ENCODE measurements at regions not wholly inside any gene's neighbourhood (a gene's known extent, or its start where the extent isn't known, plus 50 kb on each side); places are given as distances from the start of the nearest gene placed in this dataset.

DNA sequence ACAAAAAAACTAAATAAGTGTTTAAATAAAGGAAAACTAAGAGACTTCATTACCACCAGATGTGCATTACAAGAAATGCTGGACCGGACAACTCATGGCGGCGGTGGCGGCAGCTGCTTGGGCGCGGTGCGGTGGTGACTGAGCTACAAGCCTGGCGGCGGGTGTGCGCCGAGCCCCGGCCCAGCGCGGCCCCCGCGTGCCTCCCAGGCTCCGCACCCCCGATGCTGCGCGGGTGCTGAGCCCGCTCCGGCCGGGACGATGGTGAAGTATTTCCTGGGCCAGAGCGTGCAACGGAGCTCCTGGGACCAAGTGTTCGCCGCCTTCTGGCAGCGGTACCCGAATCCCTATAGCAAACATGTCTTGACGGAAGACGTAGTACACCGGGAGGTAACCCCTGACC lies 52.2 kb upstream of the RCOR3 start:
- no peak for DNase-seq (ENCODE audit: low read depth, low spot score)
- no TSS peak for BruUV-seq (replicated peaks)

GRCh38 chr1:211200311-211200710 lies 58.9 kb upstream of the RCOR3 start:
- Histone ChIP-seq H3K4me1 (ENCODE audit: control insufficient read depth, insufficient read depth, low read length) (no peaks in the 10 kb centered on the region), H3K27ac (ENCODE audit: low read length) (no peak overlapping the region), H3K9me3 (ENCODE audit: control insufficient read depth, insufficient read depth, low read depth, low read length) (no peaks in the 10 kb centered on the region), H3K36me3 (ENCODE audit: control insufficient read depth, insufficient read depth, low read length) (no peaks in the 10 kb centered on the region), H3K27me3 (ENCODE audit: control insufficient read depth, insufficient read depth, low read length) (no peaks in the 10 kb centered on the region), H3K4me3 (ENCODE audit: low read depth in 2 of 2, low read length in 2 of 2) (no peak overlapping the region)
- TF ChIP-seq SIN3A (IDR thresholded peaks at IDR 0.05; ENCODE audit: borderline replicate concordance, insufficient read depth, low read depth, low read length) (no peak), POLR2AphosphoS5 (IDR thresholded peaks at IDR 0.05; ENCODE audit: low read depth, low read length) (no peak), TCF7L2 (IDR thresholded peaks at IDR 0.05; ENCODE audit: low read depth, low read length) (no peak), CTCF (IDR thresholded peaks at IDR 0.05) (no peak)
- TF ChIP-seq, protein P1, sequence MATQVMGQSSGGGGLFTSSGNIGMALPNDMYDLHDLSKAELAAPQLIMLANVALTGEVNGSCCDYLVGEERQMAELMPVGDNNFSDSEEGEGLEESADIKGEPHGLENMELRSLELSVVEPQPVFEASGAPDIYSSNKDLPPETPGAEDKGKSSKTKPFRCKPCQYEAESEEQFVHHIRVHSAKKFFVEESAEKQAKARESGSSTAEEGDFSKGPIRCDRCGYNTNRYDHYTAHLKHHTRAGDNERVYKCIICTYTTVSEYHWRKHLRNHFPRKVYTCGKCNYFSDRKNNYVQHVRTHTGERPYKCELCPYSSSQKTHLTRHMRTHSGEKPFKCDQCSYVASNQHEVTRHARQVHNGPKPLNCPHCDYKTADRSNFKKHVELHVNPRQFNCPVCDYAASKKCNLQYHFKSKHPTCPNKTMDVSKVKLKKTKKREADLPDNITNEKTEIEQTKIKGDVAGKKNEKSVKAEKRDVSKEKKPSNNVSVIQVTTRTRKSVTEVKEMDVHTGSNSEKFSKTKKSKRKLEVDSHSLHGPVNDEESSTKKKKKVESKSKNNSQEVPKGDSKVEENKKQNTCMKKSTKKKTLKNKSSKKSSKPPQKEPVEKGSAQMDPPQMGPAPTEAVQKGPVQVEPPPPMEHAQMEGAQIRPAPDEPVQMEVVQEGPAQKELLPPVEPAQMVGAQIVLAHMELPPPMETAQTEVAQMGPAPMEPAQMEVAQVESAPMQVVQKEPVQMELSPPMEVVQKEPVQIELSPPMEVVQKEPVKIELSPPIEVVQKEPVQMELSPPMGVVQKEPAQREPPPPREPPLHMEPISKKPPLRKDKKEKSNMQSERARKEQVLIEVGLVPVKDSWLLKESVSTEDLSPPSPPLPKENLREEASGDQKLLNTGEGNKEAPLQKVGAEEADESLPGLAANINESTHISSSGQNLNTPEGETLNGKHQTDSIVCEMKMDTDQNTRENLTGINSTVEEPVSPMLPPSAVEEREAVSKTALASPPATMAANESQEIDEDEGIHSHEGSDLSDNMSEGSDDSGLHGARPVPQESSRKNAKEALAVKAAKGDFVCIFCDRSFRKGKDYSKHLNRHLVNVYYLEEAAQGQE (IDR thresholded peaks at IDR 0.05; ENCODE audit: insufficient read depth in 1 of 2, low read depth in 2 of 2, low read length in 1 of 2): no peak
- no TSS peak for BruUV-seq (replicated peaks)
- ATAC-seq (no peak), DNase-seq (ENCODE audit: low read depth, low spot score) (no peak)
- POLR2A ChIA-PET: no interaction called here
- in situ Hi-C loops (cut with HindIII; ENCODE audit: low pct_unique_long_range_greater_than_20kb, low sequenced_read_pairs) (no loop called here), intact Hi-C loops (cut with micrococcal nuclease; ENCODE audit: unreplicated experiment) (no loop called here)
- CTCF ChIA-PET: no interaction called here

More for the DNA sequence above, 52.2 kb upstream of the RCOR3 start:
- TF ChIP-seq POLR2AphosphoS5 (IDR thresholded peaks at IDR 0.05; ENCODE audit: low read depth, low read length) (no peak), TCF7L2 (IDR thresholded peaks at IDR 0.05; ENCODE audit: low read depth, low read length) (no peak), CTCF (IDR thresholded peaks at IDR 0.05) (no peak), SIN3A (IDR thresholded peaks at IDR 0.05; ENCODE audit: borderline replicate concordance, insufficient read depth, low read depth, low read length) (no peak)
- TF ChIP-seq, protein P1 (IDR thresholded peaks at IDR 0.05; ENCODE audit: insufficient read depth in 1 of 2, low read depth in 2 of 2, low read length in 1 of 2): no peak
- Histone ChIP-seq H3K27me3 (ENCODE audit: control insufficient read depth, insufficient read depth, low read length) (no peaks in the 10 kb centered on the region), H3K36me3 (ENCODE audit: control insufficient read depth, insufficient read depth, low read length) (no peaks in the 10 kb centered on the region), H3K4me1 (ENCODE audit: control insufficient read depth, insufficient read depth, low read length) (no peaks in the 10 kb centered on the region), H3K27ac (ENCODE audit: low read length) (no peak overlapping the region), H3K4me3 (ENCODE audit: low read depth in 2 of 2, low read length in 2 of 2) (no peak overlapping the region), H3K9me3 (ENCODE audit: control insufficient read depth, insufficient read depth, low read depth, low read length) (no peaks in the 10 kb centered on the region; the same call in 1 of the 2 replicates)
- CTCF ChIA-PET: no interaction called here
- POLR2A ChIA-PET: no interaction called here
- intact Hi-C loops (cut with micrococcal nuclease; ENCODE audit: unreplicated experiment) (no loop called here), in situ Hi-C loops (cut with HindIII; ENCODE audit: low pct_unique_long_range_greater_than_20kb, low sequenced_read_pairs) (no loop called here)
- ATAC-seq: no peak
